ENCODE measurements at regions not wholly inside any gene's neighbourhood (a gene's known extent, or its start where the extent isn't known, plus 50 kb on each side); places are given as distances from the start of the nearest gene placed in this dataset.

GRCh38 chr2:207223051-207223450, 57.3 kb upstream of the KLF7 start:
- intact Hi-C loops (cut with micrococcal nuclease) = no loop called here
- no peak overlapping the region for H3K4me3 Mint-ChIP-seq
- no peak overlapping the region for H3K27ac Mint-ChIP-seq
- H3K36me3 Mint-ChIP-seq (ENCODE audit: low read depth) = no peaks in the 10 kb centered on the region
- no peaks in the 10 kb centered on the region for H3K4me1 Mint-ChIP-seq
- DNase-seq (no peak), ATAC-seq (ENCODE audit: low read depth) (no peak)
- ChIA-PET POLR2A (no interaction called here), CTCF (no interaction called here)
- no peaks in the 10 kb centered on the region for H3K9me3 Mint-ChIP-seq
- TF ChIP-seq CTCF (IDR thresholded peaks at IDR 0.05) = no peak
- H3K27me3 Mint-ChIP-seq = peaks cover 2% of the 10 kb centered on the region

- DNase-seq (no peak), ATAC-seq (ENCODE audit: low read depth) (no peak)
- no peak overlapping the region for H3K4me3 Mint-ChIP-seq
- H3K9me3 Mint-ChIP-seq = no peaks in the 10 kb centered on the region
- ChIA-PET CTCF (no interaction called here), POLR2A (no interaction called here)
- H3K4me1 Mint-ChIP-seq = no peaks in the 10 kb centered on the region
- no peaks in the 10 kb centered on the region for H3K36me3 Mint-ChIP-seq (ENCODE audit: low read depth)
- TF ChIP-seq CTCF (IDR thresholded peaks at IDR 0.05) = no peak
- intact Hi-C loops (cut with micrococcal nuclease) = no loop called here
- peaks cover 2% of the 10 kb centered on the region for H3K27me3 Mint-ChIP-seq
- no peak overlapping the region for H3K27ac Mint-ChIP-seq
These were observed 58.6 kb upstream of the KLF7 start for GRCh38 chr2:207224381-207224780.

- Mint-ChIP-seq H3K36me3 (ENCODE audit: low read depth) (no peaks in the 10 kb centered on the region), H3K27ac (no peak overlapping the region), H3K4me1 (no peaks in the 10 kb centered on the region), H3K4me3 (no peak overlapping the region), H3K9me3 (no peaks in the 10 kb centered on the region), H3K27me3 (peaks cover 2% of the 10 kb centered on the region)
- ChIA-PET POLR2A (no interaction called here), CTCF (no interaction called here)
- no peak for TF ChIP-seq CTCF (IDR thresholded peaks at IDR 0.05)
- intact Hi-C loops (cut with micrococcal nuclease) = no loop called here
- ATAC-seq (ENCODE audit: low read depth) (no peak), DNase-seq (no peak)
These were observed 59.2 kb upstream of the KLF7 start for GRCh38 chr2:207224791-207225482.

- ChIA-PET CTCF (interaction anchor here (0.6 kb wide), 1 partner anchor 570 kb away, joined by 3 read pairs; no protein-coding TSS in a partner anchor), POLR2A (no interaction called here)
- no peaks in the 10 kb centered on the region for H3K36me3 Mint-ChIP-seq (ENCODE audit: low read depth)
- ATAC-seq (ENCODE audit: low read depth) (no peak), DNase-seq (no peak)
- no peak overlapping the region for H3K4me3 Mint-ChIP-seq
- TF ChIP-seq CTCF (IDR thresholded peaks at IDR 0.05) = no peak
- peaks cover 2% of the 10 kb centered on the region for H3K27me3 Mint-ChIP-seq
- intact Hi-C loops (cut with micrococcal nuclease) = no loop called here
- H3K27ac Mint-ChIP-seq = no peak overlapping the region
- peaks cover 4% of the 10 kb centered on the region for H3K9me3 Mint-ChIP-seq
- peaks cover 5% of the 10 kb centered on the region for H3K4me1 Mint-ChIP-seq
These were observed 60.0 kb upstream of the KLF7 start for GRCh38 chr2:207225773-207226172.

- no peak for ATAC-seq (ENCODE audit: low read depth)
- intact Hi-C loops (cut with micrococcal nuclease) = no loop called here
- DNase-seq = no peak
- POLR2A ChIA-PET = no interaction called here
- peaks cover 2% of the 10 kb centered on the region for H3K27me3 Mint-ChIP-seq
- TF ChIP-seq CTCF (IDR thresholded peaks at IDR 0.05) = no peak
- CTCF ChIA-PET = interaction anchor here (0.6 kb wide), 1 partner anchor 571 kb away, joined by 3 read pairs; no protein-coding TSS in a partner anchor
- H3K9me3 Mint-ChIP-seq = peaks cover 4% of the 10 kb centered on the region
- no peak overlapping the region for H3K4me3 Mint-ChIP-seq
- peaks cover 7% of the 10 kb centered on the region for H3K4me1 Mint-ChIP-seq
- no peaks in the 10 kb centered on the region for H3K36me3 Mint-ChIP-seq (ENCODE audit: low read depth)
- no peak overlapping the region for H3K27ac Mint-ChIP-seq
These were observed 60.5 kb upstream of the KLF7 start for GRCh38 chr2:207226243-207226642.

Measured in activated B cell treated with CpG ODN at 0.5 μM for 24 hours (primary cell).